Testis (tissue), 2 donors: ENCODE measurements at regions not wholly inside any gene's neighbourhood (a gene's known extent, or its start where the extent isn't known, plus 50 kb on each side); places are given as distances from the start of the nearest gene placed in this dataset.

Experiments used
- POLR2A ChIP-seq: fragments of 450-650 bp; IDR thresholded peaks from one replicate; pipeline ENCODE4 v1.6.1; 2017; ENCODE audit warnings: antibody characterized with exemption, mild to moderate bottlenecking, moderate library complexity
- TF ChIP-seq, protein P1 (sequence below), 3 experiments: fragments of 450-650 bp in 2 of 3; fragments of 200-600 bp in 1 of 3; sonication (generic) in 1 of 3; IDR thresholded peaks; one replicate each; pipeline ENCODE4 v1.5.1; 2016 to 2019; ENCODE audit warnings: antibody characterized with exemption in 3 of 3, mild to moderate bottlenecking in 2 of 3, moderate library complexity in 1 of 3

DNA sequence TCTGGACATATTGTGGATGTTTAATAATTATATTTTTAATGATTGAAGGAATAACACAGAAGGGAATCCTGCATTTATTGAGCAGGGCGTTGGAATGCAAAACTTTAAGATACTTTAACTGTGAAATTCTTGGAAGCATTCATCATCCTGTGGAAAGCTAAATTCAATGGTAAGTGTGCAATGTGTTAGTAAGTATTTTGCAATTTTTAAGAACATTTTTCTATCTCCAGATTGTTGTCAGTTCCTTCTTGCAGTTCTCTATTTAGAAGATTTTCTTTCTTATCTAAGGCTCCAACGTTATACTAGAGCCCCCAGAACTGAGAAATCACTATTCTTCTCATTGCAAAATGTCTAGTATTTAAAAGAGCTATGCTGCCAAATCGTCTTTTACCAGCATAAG, 132.2 kb upstream of the TSC22D2 start:
- TF ChIP-seq POLR2A: no peak
- TF ChIP-seq, protein P1, sequence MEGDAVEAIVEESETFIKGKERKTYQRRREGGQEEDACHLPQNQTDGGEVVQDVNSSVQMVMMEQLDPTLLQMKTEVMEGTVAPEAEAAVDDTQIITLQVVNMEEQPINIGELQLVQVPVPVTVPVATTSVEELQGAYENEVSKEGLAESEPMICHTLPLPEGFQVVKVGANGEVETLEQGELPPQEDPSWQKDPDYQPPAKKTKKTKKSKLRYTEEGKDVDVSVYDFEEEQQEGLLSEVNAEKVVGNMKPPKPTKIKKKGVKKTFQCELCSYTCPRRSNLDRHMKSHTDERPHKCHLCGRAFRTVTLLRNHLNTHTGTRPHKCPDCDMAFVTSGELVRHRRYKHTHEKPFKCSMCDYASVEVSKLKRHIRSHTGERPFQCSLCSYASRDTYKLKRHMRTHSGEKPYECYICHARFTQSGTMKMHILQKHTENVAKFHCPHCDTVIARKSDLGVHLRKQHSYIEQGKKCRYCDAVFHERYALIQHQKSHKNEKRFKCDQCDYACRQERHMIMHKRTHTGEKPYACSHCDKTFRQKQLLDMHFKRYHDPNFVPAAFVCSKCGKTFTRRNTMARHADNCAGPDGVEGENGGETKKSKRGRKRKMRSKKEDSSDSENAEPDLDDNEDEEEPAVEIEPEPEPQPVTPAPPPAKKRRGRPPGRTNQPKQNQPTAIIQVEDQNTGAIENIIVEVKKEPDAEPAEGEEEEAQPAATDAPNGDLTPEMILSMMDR (IDR thresholded peaks at IDR 0.05): no peak
